HG03565 (cell line): ENCODE measurements at regions not wholly inside any gene's neighbourhood (a gene's known extent, or its start where the extent isn't known, plus 50 kb on each side); places are given as distances from the start of the nearest gene placed in this dataset.

Source experiments
- ATAC-seq: cut with Tn5 transposase; IDR thresholded peaks from one replicate; pipeline ENCODE4 v1.9.1; 2021; ENCODE audit warnings: mild to moderate bottlenecking, moderate library complexity; ENCODE audit not compliant: unreplicated experiment

DNA sequence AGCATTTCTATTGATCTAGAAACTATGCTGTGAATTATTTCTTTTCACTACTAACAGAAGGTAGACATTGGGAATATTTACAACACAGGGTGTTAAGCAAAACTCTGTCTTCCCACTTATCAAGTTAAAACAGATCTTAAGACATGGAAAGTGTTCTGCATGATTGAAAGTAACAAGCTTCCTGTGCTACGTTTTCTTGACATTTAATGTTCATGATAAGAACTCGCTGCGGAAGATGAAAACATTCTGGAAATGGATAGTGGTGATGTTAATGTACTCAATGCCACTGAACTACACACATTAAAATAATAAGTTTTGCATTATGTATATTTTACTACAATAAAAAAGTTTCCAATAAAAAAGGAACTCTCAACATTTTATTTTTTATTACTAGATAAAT is 74.4 kb upstream of the SCN7A start:
- ATAC-seq: no peak

- no peak for ATAC-seq
Observed at GRCh38 chr2:166565501-166565900, 71.5 kb upstream of the SCN7A start.

GRCh38 chr2:166563894-166564293 is 69.8 kb upstream of the SCN7A start:
- ATAC-seq: no peak

DNA sequence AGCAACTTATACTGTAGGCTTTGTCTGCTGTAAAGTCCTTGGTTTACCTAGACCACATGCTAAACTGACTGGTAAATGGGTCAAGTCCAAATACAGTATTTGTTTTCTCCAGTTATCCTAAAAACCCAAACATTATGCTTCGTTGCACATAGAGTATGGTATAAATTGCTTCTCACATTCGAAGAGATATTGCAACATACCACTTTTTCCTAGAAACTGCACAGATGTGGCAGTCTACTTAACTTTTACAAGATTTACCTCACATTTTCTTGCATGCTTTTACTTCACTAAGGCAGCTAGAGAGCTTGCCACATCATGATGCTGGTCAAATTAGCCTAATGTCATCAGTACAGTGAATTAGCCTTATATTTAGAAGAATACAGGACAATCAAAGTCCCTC is 66.0 kb upstream of the SCN7A start:
- ATAC-seq: no peak

DNA sequence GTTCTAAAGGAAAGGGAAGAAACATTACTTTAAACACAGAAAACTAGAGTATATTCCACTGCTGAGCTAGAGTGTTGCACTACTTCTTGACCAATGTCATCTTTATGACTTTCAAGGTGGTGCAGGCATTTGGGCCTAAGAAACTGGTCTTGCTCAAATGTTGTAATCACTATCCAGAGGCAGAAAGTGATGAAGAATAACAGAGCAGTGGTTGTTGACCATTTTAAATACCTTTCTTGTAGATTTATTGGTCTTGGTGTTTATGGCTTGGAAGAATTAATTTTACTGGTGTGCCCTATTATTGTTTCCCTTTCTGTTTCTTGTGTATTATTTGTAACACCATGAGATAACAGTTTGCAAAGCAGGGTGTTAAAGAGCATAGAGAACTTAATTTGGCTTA is 56.9 kb upstream of the SCN7A start:
- ATAC-seq: no peak

DNA sequence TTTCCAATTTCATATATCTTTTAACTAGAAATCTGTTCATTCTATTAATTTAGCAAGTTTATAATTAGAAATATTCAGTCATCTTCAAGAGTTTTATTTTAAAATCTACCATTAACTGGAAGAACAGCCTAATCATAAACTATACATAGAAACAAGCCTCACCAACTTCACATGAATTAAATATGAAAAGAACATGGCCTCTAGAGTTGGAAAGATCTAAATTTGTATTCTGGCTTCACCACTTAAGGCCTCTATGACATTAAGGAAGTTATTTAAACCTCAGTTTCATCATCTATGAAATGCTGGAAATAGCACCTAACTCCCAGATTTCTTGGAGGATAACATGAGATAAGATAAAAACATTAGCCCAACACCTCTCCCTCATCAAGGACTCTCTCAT is 51.4 kb upstream of the SCN7A start:
- ATAC-seq: no peak
